ENCODE measurements at regions not wholly inside any gene's neighbourhood (a gene's known extent, or its start where the extent isn't known, plus 50 kb on each side); places are given as distances from the start of the nearest gene placed in this dataset.

- no peaks in the 10 kb centered on the region for H3K27me3 ChIP-seq
- no peaks in the 10 kb centered on the region for H3K4me1 ChIP-seq
- DNase-seq, result no peak
- no peaks in the 10 kb centered on the region for H3K36me3 ChIP-seq
- intact Hi-C loops (cut with DNase I; ENCODE audit: low total_unique reads), result no loop called here
- TF ChIP-seq CTCF (IDR thresholded peaks at IDR 0.05), result no peak
- no peak overlapping the region for H3K27ac ChIP-seq
- no peak overlapping the region for H3K4me3 ChIP-seq
- H3K9me3 ChIP-seq, result no peaks in the 10 kb centered on the region
These were observed 950.8 kb upstream of the SOX9 start for GRCh38 chr17:71170070-71170469.

GRCh38 chr17:71171270-71171669 is 949.5 kb upstream of the SOX9 start:
- Histone ChIP-seq H3K4me3 (no peak overlapping the region), H3K36me3 (no peaks in the 10 kb centered on the region), H3K9me3 (no peaks in the 10 kb centered on the region), H3K27ac (no peak overlapping the region), H3K4me1 (no peaks in the 10 kb centered on the region), H3K27me3 (no peaks in the 10 kb centered on the region)
- no peak for DNase-seq
- TF ChIP-seq CTCF (IDR thresholded peaks at IDR 0.05), result no peak
- intact Hi-C loops (cut with DNase I; ENCODE audit: low total_unique reads), result no loop called here

DNA sequence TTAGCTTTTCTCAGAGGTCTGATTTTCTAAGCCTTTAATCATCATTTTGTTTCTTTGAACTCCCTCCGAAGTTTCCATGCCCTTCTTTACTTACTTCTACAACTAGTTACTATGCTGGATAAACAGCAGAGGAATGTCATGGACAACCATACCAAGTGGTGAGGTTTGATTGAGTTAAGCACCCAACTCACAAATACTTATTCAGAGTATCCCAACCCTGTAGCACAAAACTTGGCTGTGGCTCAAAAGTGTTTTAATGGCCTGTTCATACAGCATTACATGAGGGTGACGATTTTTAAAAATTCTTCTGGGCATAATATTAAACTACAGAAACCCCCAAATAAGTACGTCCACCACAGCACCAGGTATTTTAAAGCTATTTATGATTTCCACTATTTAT is 946.8 kb upstream of the SOX9 start:
- intact Hi-C loops (cut with DNase I; ENCODE audit: low total_unique reads), result no loop called here

GRCh38 chr17:71176331-71176730 is 944.5 kb upstream of the SOX9 start:
- no peak overlapping the region for H3K4me3 ChIP-seq
- no peak for DNase-seq
- H3K4me1 ChIP-seq, result peaks cover 0 to 13% (median 0%) of the 10 kb centered on the region in 4 donors
- no peaks in the 10 kb centered on the region for H3K9me3 ChIP-seq
- TF ChIP-seq CTCF (IDR thresholded peaks at IDR 0.05), result no peak
- no peaks in the 10 kb centered on the region for H3K36me3 ChIP-seq
- intact Hi-C loops (cut with DNase I; ENCODE audit: low total_unique reads), result no loop called here
- no peaks in the 10 kb centered on the region for H3K27me3 ChIP-seq
- no peak overlapping the region for H3K27ac ChIP-seq

More for the DNA sequence above, 946.8 kb upstream of the SOX9 start:
- Histone ChIP-seq H3K27me3 (no peaks in the 10 kb centered on the region), H3K4me3 (no peak overlapping the region), H3K27ac (no peak overlapping the region), H3K4me1 (no peaks in the 10 kb centered on the region), H3K36me3 (no peaks in the 10 kb centered on the region), H3K9me3 (no peaks in the 10 kb centered on the region)
- no peak for DNase-seq
- TF ChIP-seq CTCF (IDR thresholded peaks at IDR 0.05), result no peak

GRCh38 chr17:71176928-71177443 is 943.8 kb upstream of the SOX9 start:
- intact Hi-C loops (cut with DNase I; ENCODE audit: low total_unique reads), result no loop called here
- Histone ChIP-seq H3K4me1 (peaks cover 0 to 16% (median 0%) of the 10 kb centered on the region in 4 donors), H3K4me3 (no peak overlapping the region), H3K27ac (no peak overlapping the region), H3K36me3 (no peaks in the 10 kb centered on the region), H3K27me3 (no peaks in the 10 kb centered on the region), H3K9me3 (no peaks in the 10 kb centered on the region)
- no peak for DNase-seq
- TF ChIP-seq CTCF (IDR thresholded peaks at IDR 0.05), result no peak

Data from tibial artery (tissue), 4 donors.